VCaP (cell line): ENCODE measurements at regions not wholly inside any gene's neighbourhood (a gene's known extent, or its start where the extent isn't known, plus 50 kb on each side); places are given as distances from the start of the nearest gene placed in this dataset.

Experiments
- H3K27ac ChIP-seq: fragments of 450-650 bp; 2 replicates; pipeline ENCODE4 v1.5.1; 2017
- CTCF ChIP-seq: fragments of 450-650 bp; conservative IDR thresholded peaks from 2 replicates; pipeline ENCODE4 v1.5.1; 2017; ENCODE audit warnings: mild to moderate bottlenecking, moderate library complexity

- TF ChIP-seq CTCF: no peak
These were observed 197.9 kb downstream of the TFCP2L1 start for GRCh38 chr2:121087117-121087516.

DNA sequence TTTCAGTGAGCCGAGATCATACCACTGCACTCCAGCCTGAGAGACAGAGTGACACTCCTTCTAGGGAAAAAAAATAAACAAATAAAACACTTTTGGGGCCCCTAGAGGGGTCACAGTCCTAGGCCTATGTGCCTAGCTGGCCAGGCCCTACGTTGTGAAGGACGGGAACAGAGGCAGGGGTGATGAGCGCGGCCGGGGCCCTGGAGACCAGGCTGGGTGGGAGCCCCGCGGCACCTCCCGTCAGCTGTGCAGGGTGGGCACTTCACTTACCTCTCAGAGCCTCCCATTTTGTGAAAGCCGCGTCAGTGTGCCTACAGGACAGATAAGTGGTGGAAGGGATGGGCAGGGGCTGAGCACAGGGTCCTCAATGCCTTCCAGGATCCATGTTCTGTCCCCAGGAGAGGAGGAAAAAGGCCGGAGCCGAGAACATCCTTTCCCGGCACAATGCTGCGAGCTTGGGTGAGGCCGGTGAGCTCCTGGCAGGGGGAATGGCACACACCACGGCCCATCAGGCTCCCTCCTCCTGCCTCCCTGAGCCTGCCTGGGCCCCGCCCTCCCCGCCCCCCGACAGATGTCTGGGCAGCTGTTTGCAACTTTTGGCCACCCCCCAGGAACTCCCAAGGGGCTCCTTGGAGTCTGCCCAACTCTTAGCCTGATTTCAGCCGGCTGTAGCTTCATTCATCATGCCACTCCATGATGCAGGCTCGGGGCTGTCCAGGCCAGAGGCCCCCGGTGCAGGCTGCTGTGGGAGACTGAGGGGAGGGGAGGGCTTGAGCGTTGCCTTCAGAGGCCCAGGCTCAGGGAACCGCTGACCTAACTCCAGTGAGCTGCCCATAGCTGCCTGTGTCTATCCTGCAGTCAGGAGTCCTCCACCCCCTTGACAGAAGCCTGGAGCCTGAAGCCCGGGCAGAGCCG, 196.5 kb downstream of the TFCP2L1 start:
- no peak overlapping the region for H3K27ac ChIP-seq
- TF ChIP-seq CTCF: no peak

More at GRCh38 chr2:121087117-121087516, 197.9 kb downstream of the TFCP2L1 start:
- no peak overlapping the region for H3K27ac ChIP-seq

- no peak overlapping the region for H3K27ac ChIP-seq
- no peak for TF ChIP-seq CTCF
These were observed 195.9 kb downstream of the TFCP2L1 start for GRCh38 chr2:121089166-121089510.

DNA sequence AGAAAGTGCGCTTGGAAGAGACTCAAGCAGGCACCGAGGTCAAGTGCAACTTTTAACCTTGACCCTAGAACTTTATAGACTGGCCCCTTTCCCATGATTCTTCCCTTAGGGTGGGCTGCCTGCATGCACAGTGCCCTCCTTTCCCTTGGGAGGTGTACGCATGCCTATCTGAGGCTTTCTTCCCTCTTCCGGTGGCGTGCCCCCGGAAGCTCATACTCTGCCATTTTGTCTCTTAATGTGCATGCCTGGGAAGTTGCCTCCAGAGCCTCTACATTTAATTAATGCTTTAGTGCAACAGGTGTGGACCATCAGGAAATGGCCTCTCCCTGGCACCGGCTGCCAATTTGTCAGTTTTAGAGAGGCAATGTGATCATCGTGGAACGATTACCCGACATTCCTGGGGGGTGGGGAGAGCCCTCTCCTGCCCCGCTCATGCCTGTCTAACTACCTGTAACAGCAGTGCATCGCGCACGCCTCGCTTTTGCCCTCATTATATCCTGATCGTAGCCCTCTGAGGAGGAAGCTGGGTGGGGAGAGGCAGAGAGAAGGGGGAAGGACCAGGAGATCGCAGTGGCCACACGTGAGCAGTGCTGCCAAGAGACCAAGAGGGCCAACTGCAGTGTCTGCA, 194.8 kb downstream of the TFCP2L1 start:
- TF ChIP-seq CTCF: no peak
- no peak overlapping the region for H3K27ac ChIP-seq

- no peak for TF ChIP-seq CTCF
- H3K27ac ChIP-seq: peak overlapping the region; percentile 21; the same call in 1 of the 2 replicates
These were observed 192.9 kb downstream of the TFCP2L1 start for GRCh38 chr2:121092095-121092494.

GRCh38 chr2:121093692-121094091, 191.3 kb downstream of the TFCP2L1 start:
- H3K27ac ChIP-seq: no peak overlapping the region
- TF ChIP-seq CTCF: no peak

- no peak overlapping the region for H3K27ac ChIP-seq
- TF ChIP-seq CTCF: no peak
These were observed 190.9 kb downstream of the TFCP2L1 start for GRCh38 chr2:121094101-121094500.
